C4-2B (cell line): ENCODE measurements at regions not wholly inside any gene's neighbourhood (a gene's known extent, or its start where the extent isn't known, plus 50 kb on each side); places are given as distances from the start of the nearest gene placed in this dataset.

Experiments used
- H3K27ac ChIP-seq: fragments of 450-650 bp; 2 replicates; pipeline ENCODE4 v1.5.1; 2017
- ZFX ChIP-seq: fragments of 450-650 bp; IDR thresholded peaks from 2 replicates; pipeline ENCODE4 v1.6.1; 2017
- TF ChIP-seq, protein P1 (sequence below): fragments of 450-650 bp; conservative IDR thresholded peaks from 2 replicates; pipeline ENCODE4 v1.5.1; 2017; ENCODE audit warnings: mild to moderate bottlenecking

DNA sequence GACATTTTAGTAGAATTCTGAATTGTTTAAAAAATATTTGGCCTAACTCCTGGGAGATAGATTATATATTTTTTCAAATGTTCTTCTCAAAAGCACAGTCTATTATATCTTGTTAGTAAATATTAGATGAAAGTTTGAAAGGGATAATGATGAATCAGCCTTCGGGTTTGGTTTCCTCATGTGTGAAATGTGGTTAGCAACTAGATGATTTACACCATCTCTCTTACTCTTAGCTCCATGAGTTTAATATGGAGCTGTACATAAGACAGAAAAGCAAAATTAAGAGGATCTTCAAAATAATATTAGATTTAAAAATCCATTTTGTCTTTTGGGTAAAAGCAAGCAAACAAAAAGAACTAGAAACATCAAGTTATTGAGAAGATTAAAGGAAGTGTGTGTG lies 120.8 kb upstream of the SFRP2 start:
- H3K27ac ChIP-seq, result no peak overlapping the region
- TF ChIP-seq ZFX, result no peak
- TF ChIP-seq, protein P1, sequence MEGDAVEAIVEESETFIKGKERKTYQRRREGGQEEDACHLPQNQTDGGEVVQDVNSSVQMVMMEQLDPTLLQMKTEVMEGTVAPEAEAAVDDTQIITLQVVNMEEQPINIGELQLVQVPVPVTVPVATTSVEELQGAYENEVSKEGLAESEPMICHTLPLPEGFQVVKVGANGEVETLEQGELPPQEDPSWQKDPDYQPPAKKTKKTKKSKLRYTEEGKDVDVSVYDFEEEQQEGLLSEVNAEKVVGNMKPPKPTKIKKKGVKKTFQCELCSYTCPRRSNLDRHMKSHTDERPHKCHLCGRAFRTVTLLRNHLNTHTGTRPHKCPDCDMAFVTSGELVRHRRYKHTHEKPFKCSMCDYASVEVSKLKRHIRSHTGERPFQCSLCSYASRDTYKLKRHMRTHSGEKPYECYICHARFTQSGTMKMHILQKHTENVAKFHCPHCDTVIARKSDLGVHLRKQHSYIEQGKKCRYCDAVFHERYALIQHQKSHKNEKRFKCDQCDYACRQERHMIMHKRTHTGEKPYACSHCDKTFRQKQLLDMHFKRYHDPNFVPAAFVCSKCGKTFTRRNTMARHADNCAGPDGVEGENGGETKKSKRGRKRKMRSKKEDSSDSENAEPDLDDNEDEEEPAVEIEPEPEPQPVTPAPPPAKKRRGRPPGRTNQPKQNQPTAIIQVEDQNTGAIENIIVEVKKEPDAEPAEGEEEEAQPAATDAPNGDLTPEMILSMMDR, result no peak

DNA sequence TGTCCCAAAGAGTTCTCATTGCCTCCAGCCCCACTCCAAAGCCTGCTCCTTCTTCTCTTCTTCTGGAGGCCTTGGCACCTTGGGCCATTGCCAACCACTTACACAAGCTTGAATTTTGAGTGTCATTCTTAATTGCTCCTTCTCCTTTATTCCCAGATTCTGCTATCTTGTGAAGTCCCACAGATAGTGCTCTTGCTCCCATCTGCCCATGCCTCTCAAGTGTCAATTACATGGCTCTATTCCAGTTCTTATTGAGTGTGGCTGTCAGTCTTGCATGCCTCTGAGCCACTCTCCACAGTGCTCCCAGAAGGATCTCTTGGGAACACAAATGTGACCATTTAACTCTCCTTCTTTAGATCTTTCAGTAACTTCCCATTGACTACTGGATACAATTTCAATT lies 117.3 kb upstream of the SFRP2 start:
- H3K27ac ChIP-seq, result no peak overlapping the region
- TF ChIP-seq, protein P1, result no peak
- TF ChIP-seq ZFX, result no peak

DNA sequence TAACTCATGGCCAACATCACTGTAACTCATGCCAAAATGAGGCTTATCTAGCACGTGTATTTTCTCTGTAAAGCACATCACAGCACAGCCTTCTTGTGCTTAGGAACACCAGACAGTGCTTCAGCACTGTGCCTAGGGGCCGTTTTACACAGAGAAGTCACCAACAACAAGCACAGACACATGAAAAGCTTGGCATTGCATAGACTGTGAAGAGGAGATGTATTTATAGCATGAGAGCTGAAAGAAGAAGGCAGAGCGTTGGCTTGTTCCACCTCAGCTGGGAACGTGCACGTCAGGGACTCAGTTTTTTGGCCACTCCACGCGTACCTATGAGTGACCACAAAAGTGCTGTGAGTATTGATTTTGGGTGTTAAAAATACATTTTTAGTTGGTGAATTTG lies 116.3 kb upstream of the SFRP2 start:
- no peak overlapping the region for H3K27ac ChIP-seq
- no peak for TF ChIP-seq ZFX
- TF ChIP-seq, protein P1, result no peak

DNA sequence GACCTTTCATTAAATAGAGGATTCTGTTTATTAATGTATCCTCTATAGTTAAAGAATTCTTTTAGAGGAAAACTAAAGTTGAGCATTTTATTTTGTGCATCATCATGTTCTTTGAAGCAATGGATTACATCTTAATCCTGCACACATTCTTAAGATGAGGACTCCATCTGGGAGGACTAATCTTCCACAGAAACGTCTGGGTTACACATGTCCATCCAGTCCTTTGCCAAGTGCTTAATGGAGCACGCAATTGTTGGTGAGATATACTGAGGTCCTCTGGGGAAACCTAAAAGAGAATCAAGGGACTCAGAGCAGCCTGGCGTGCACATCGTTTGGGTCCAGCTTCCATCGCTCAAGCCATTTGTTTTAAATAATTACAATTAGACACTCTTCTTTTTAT lies 115.1 kb upstream of the SFRP2 start:
- TF ChIP-seq ZFX, result no peak
- no peak overlapping the region for H3K27ac ChIP-seq

DNA sequence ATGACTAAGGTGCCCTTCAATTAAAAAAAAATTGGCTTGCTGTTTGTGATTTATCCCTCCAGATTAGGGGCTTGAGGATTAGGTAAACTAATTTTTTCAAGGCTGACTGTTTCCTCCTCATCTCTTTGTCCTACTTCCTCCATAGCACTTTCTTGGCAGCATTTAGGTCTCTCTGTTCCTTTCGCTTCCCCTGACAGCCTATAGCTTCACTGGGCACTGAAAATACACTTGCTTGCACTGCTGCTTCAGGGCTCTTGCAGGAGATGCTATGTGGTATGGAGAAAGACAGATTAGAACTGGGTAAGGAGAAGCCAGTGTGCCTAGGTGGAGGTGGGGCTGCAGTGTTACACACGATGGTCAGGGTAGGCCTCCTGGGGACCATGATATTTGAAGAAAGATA lies 112.3 kb upstream of the SFRP2 start:
- no peak for TF ChIP-seq ZFX
- TF ChIP-seq, protein P1, result no peak
- H3K27ac ChIP-seq, result no peak overlapping the region

DNA sequence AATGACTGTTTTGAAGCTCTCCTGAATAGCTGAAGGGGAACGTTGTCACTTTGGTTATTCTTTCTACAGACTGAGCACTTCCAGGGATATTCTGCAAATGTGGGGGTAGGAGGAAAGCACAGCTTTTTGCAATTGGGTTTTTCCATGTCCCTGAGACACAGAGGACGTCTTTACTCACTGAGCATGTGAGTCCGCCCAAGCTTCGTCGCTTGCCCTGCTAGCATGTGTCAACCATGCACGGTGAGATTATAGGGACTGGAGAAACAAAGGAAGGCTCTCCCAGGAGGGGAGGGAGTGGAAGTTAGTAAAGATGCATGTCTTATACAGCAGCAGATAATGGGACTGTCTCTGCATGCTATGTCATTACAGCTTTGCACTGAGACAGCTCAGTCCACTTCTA lies 111.5 kb upstream of the SFRP2 start:
- H3K27ac ChIP-seq, result no peak overlapping the region
- TF ChIP-seq, protein P1, result no peak
- no peak for TF ChIP-seq ZFX

DNA sequence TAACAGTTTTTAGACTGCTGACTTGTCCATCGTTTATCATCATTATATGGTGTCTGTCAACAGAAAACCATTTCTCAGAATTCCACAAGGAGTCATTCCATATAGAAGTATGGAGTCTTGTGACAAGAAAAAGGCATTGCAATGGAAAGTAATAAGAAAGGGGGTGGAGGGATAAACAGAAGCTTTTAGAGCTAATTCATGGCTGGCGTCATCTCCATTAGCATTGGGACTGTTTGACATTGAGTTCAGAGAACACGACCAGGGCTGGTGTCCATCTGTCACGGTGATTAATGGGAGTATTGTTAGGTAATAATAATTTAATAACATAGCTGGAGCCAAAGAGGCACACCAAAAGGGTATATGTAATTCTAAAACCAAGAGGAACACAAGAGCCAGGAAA lies 101.9 kb upstream of the SFRP2 start:
- TF ChIP-seq ZFX, result no peak
- TF ChIP-seq, protein P1, result no peak
- no peak overlapping the region for H3K27ac ChIP-seq

DNA sequence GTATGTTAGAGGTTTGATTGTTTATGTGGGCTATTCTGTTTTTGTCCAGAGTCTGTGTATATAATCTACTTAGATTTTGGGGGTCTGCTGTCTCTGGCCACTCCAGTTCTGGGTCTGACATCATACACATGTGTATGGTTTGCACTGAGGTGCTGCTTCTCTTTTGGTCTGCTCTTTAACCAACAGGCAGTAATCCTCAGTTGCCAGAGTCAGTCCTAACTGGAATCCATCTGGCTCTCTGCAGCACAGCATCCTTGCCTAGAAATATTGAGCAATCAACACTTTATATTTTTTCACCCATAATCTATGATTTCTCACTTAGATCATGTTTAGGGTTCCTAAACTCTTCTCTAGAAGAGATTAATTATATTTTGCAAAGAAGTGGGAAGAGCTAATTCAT lies 98.3 kb upstream of the SFRP2 start:
- TF ChIP-seq, protein P1, result no peak
- no peak for TF ChIP-seq ZFX

More for the DNA sequence above, 98.3 kb upstream of the SFRP2 start:
- no peak overlapping the region for H3K27ac ChIP-seq
